ENCODE measurements at regions not wholly inside any gene's neighbourhood (a gene's known extent, or its start where the extent isn't known, plus 50 kb on each side); places are given as distances from the start of the nearest gene placed in this dataset.

- in situ Hi-C loops (cut with MboI; ENCODE audit: low sequenced_read_pairs), result no loop called here
Measured at GRCh38 chr3:5304188-5304587, 116.7 kb downstream of the EDEM1 start.

- in situ Hi-C loops (cut with MboI; ENCODE audit: low sequenced_read_pairs), result no loop called here
Measured at GRCh38 chr3:5304789-5305683, 117.5 kb downstream of the EDEM1 start.

GRCh38 chr3:5305684-5305989 lies 118.1 kb downstream of the EDEM1 start:
- in situ Hi-C loops (cut with MboI; ENCODE audit: low sequenced_read_pairs), result no loop called here

- in situ Hi-C loops (cut with MboI; ENCODE audit: low sequenced_read_pairs), result no loop called here
Measured at GRCh38 chr3:5309171-5309570, 121.7 kb downstream of the EDEM1 start.

GRCh38 chr3:5309602-5310001 lies 122.1 kb downstream of the EDEM1 start:
- in situ Hi-C loops (cut with MboI; ENCODE audit: low sequenced_read_pairs), result no loop called here

- in situ Hi-C loops (cut with MboI; ENCODE audit: low sequenced_read_pairs), result no loop called here
Measured at GRCh38 chr3:5310509-5310908, 123.0 kb downstream of the EDEM1 start.

GRCh38 chr3:5312290-5312689 lies 124.8 kb downstream of the EDEM1 start:
- in situ Hi-C loops (cut with MboI; ENCODE audit: low sequenced_read_pairs), result no loop called here

GRCh38 chr3:5314897-5315296 lies 127.4 kb downstream of the EDEM1 start:
- in situ Hi-C loops (cut with MboI; ENCODE audit: low sequenced_read_pairs), result no loop called here

GRCh38 chr3:5317557-5317956 lies 130.1 kb downstream of the EDEM1 start:
- in situ Hi-C loops (cut with MboI; ENCODE audit: low sequenced_read_pairs), result no loop called here

GRCh38 chr3:5319454-5319853 lies 131.9 kb downstream of the EDEM1 start:
- in situ Hi-C loops (cut with MboI; ENCODE audit: low sequenced_read_pairs), result no loop called here

GRCh38 chr3:5321666-5322340 lies 134.3 kb downstream of the EDEM1 start:
- in situ Hi-C loops (cut with MboI; ENCODE audit: low sequenced_read_pairs), result no loop called here

GRCh38 chr3:5324780-5325179 lies 137.3 kb downstream of the EDEM1 start:
- in situ Hi-C loops (cut with MboI; ENCODE audit: low sequenced_read_pairs), result no loop called here

- in situ Hi-C loops (cut with MboI; ENCODE audit: low sequenced_read_pairs), result no loop called here
Measured at GRCh38 chr3:5330152-5330810, 142.8 kb downstream of the EDEM1 start.

- in situ Hi-C loops (cut with MboI; ENCODE audit: low sequenced_read_pairs), result no loop called here
Measured at GRCh38 chr3:5331567-5332269, 144.2 kb downstream of the EDEM1 start.

- in situ Hi-C loops (cut with MboI; ENCODE audit: low sequenced_read_pairs), result no loop called here
Measured at GRCh38 chr3:5332270-5332956, 144.9 kb downstream of the EDEM1 start.

- in situ Hi-C loops (cut with MboI; ENCODE audit: low sequenced_read_pairs), result no loop called here
Measured at GRCh38 chr3:5339967-5340535, 152.5 kb downstream of the EDEM1 start.

GRCh38 chr3:5341610-5342009 lies 154.1 kb downstream of the EDEM1 start:
- in situ Hi-C loops (cut with MboI; ENCODE audit: low sequenced_read_pairs), result no loop called here

GRCh38 chr3:5343459-5343858 lies 156.0 kb downstream of the EDEM1 start:
- in situ Hi-C loops (cut with MboI; ENCODE audit: low sequenced_read_pairs), result no loop called here

- in situ Hi-C loops (cut with MboI; ENCODE audit: low sequenced_read_pairs), result no loop called here
Measured at GRCh38 chr3:5344707-5345106, 157.2 kb downstream of the EDEM1 start.

- in situ Hi-C loops (cut with MboI; ENCODE audit: low sequenced_read_pairs), result no loop called here
Measured at GRCh38 chr3:5347486-5347885, 160.0 kb downstream of the EDEM1 start.
